Vagina (tissue), 2 donors: ENCODE measurements at regions not wholly inside any gene's neighbourhood (a gene's known extent, or its start where the extent isn't known, plus 50 kb on each side); places are given as distances from the start of the nearest gene placed in this dataset.

Experiments
- POLR2A ChIP-seq, 2 donors: fragments of 450-650 bp; IDR thresholded peaks; one replicate each; pipeline ENCODE4 v1.6.1; 2017; ENCODE audit warnings: antibody characterized with exemption in 2 of 2, mild to moderate bottlenecking in 2 of 2, moderate library complexity in 2 of 2
- POLR2AphosphoS5 ChIP-seq, 2 donors: sonication (generic); formaldehyde crosslinking; IDR thresholded peaks; one replicate each; pipeline ENCODE4 v1.9.0; 2017; ENCODE audit warnings: antibody characterized with exemption in 2 of 2, mild to moderate bottlenecking in 2 of 2, low read depth in 1 of 2; ENCODE audit not compliant: insufficient read depth in 1 of 2
- TF ChIP-seq, protein P1 (sequence below), 3 experiments: fragments of 450-650 bp in 2 of 3; fragments of 200-600 bp in 1 of 3; sonication (generic) in 1 of 3; IDR thresholded peaks; one replicate each; pipeline ENCODE4 v1.5.1; 2017 to 2019; ENCODE audit warnings: antibody characterized with exemption in 3 of 3, mild to moderate bottlenecking in 2 of 3, moderate library complexity in 2 of 3

DNA sequence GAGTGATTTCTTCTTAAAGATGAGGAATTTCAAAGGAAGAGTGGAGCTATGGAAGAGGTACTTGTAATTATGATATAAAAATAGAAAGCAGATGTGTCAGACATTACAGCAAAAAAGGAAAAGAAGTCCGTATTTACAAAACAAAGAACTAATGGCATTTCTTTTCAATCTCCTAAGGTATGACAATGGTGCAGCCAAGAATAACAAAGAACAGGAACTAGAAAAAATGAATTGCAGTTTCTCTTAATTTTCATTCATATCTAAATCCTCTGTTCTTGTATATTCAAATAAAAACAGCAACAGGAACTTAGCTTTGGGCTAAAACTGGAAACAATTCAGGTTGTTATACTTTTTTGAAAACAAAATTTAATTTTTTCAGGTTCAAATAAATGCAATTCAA lies 105.1 kb downstream of the SPRY1 start:
- TF ChIP-seq, protein P1, sequence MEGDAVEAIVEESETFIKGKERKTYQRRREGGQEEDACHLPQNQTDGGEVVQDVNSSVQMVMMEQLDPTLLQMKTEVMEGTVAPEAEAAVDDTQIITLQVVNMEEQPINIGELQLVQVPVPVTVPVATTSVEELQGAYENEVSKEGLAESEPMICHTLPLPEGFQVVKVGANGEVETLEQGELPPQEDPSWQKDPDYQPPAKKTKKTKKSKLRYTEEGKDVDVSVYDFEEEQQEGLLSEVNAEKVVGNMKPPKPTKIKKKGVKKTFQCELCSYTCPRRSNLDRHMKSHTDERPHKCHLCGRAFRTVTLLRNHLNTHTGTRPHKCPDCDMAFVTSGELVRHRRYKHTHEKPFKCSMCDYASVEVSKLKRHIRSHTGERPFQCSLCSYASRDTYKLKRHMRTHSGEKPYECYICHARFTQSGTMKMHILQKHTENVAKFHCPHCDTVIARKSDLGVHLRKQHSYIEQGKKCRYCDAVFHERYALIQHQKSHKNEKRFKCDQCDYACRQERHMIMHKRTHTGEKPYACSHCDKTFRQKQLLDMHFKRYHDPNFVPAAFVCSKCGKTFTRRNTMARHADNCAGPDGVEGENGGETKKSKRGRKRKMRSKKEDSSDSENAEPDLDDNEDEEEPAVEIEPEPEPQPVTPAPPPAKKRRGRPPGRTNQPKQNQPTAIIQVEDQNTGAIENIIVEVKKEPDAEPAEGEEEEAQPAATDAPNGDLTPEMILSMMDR (IDR thresholded peaks at IDR 0.05), result no peak
- TF ChIP-seq POLR2A (IDR thresholded peaks at IDR 0.05), result no peak
- no peak for TF ChIP-seq POLR2AphosphoS5 (IDR thresholded peaks at IDR 0.05; ENCODE audit: insufficient read depth in 1 of 2, low read depth in 1 of 2)
